ENCODE measurements at regions not wholly inside any gene's neighbourhood (a gene's known extent, or its start where the extent isn't known, plus 50 kb on each side); places are given as distances from the start of the nearest gene placed in this dataset.

DNA sequence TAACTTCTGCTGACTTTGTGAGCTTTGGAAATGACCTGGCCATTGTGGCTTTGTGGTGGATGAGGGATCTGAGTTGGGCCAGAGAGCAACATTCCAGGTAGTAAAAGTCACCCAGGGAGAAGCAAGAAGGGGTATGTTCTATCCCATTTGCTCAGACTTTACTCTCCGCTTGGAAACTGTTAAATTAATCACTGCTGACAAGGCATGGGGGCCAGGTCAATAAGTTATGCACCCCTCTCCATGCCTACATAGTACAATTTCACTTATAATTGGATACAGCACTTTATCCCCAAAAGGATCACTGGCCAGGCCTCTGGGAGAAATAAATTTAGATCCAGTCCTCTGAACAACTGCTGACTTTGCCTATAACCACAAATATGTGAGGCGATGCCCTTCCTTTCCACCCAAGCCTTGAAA lies 92.1 kb downstream of the RPRM start:
- Histone ChIP-seq H3K36me3 (ENCODE audit: insufficient read depth, low read length) (no peaks in the 10 kb centered on the region), H3K27me3 (ENCODE audit: insufficient read depth, low read length) (no peaks in the 10 kb centered on the region), H3K4me3 (ENCODE audit: low read length) (no peak overlapping the region), H3K9me3 (ENCODE audit: low read length) (no peaks in the 10 kb centered on the region), H3K4me1 (ENCODE audit: insufficient read depth, low read length) (no peaks in the 10 kb centered on the region), H2AFZ (ENCODE audit: low read depth, low read length) (no peak overlapping the region)

DNA sequence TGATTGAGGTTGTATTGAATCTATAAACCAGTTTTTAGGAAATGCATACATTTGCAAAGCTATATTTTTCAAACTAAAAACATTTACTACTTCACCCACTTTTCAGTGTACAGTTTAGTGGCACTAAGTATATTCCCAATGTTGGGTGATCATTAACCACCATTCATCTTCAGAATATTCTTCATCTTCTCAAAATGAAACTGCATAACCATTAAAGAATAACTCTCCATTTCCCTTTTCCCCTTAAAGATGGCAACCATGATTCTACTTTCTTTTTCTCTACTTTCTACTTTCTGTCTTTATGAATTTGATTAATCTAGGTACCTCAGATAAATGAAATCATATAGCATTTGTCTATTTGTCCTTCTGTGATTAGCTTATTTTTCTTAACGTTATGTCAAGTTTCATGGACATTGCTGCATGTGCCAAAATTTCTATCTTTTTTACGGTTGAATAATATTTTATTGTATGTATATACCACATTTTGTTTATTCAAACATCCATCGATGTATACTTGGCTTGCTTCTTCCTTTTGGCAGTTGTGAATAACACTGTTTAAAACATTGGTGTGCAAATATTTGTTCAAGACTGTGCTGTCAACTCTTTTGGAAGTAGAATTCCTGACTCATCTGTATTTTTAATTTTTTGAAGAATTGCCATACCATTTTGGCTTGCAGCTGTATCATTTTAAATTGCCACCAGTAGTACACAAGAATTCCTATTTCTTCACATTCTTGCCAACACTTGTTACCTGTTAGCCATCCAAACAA lies 104.9 kb downstream of the RPRM start:
- Histone ChIP-seq H3K4me1 (ENCODE audit: insufficient read depth, low read length) (no peaks in the 10 kb centered on the region), H3K9me3 (ENCODE audit: low read length) (no peaks in the 10 kb centered on the region), H2AFZ (ENCODE audit: low read depth, low read length) (no peak overlapping the region), H3K4me3 (ENCODE audit: low read length) (no peak overlapping the region), H3K27me3 (ENCODE audit: insufficient read depth, low read length) (no peaks in the 10 kb centered on the region), H3K36me3 (ENCODE audit: insufficient read depth, low read length) (no peaks in the 10 kb centered on the region)

GRCh38 chr2:153360239-153360638 lies 118.3 kb downstream of the RPRM start:
- H3K27me3 ChIP-seq (ENCODE audit: insufficient read depth, low read length): no peaks in the 10 kb centered on the region
- no peak overlapping the region for H3K4me3 ChIP-seq (ENCODE audit: low read length)
- H3K4me1 ChIP-seq (ENCODE audit: insufficient read depth, low read length): no peaks in the 10 kb centered on the region
- no peaks in the 10 kb centered on the region for H3K9me3 ChIP-seq (ENCODE audit: low read length)
- no peaks in the 10 kb centered on the region for H3K36me3 ChIP-seq (ENCODE audit: insufficient read depth, low read length)
- H2AFZ ChIP-seq (ENCODE audit: low read depth, low read length): no peak overlapping the region

- Histone ChIP-seq H3K4me1 (ENCODE audit: insufficient read depth, low read length) (no peaks in the 10 kb centered on the region), H3K27me3 (ENCODE audit: insufficient read depth, low read length) (no peaks in the 10 kb centered on the region), H2AFZ (ENCODE audit: low read depth, low read length) (no peak overlapping the region)
Measured at GRCh38 chr2:153354377-153354776, 124.2 kb downstream of the RPRM start.

DNA sequence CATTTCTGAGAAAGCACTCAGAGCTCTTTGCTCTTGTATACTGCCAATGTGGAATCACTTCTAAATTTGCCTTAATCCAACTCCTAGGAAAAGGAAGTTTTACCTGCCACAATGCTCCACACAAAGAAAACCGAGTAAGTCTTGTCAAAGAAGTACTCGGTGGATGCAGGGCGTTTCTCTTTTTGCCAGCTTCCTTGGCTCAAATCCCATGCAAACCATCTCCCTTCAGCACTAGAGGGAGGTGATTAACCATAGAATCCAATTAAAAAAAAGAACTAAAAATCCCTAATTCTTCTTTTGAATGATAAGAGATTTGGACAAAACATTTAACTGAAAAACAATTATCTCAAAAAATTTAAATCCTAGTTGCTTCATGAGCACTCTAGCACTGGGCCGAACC lies 129.0 kb downstream of the RPRM start:
- H3K9me3 ChIP-seq (ENCODE audit: low read length): no peaks in the 10 kb centered on the region
- no peak overlapping the region for H2AFZ ChIP-seq (ENCODE audit: low read depth, low read length)
- no peaks in the 10 kb centered on the region for H3K36me3 ChIP-seq (ENCODE audit: insufficient read depth, low read length)
- H3K27me3 ChIP-seq (ENCODE audit: insufficient read depth, low read length): no peaks in the 10 kb centered on the region
- no peak overlapping the region for H3K4me3 ChIP-seq (ENCODE audit: low read length)
- no peaks in the 10 kb centered on the region for H3K4me1 ChIP-seq (ENCODE audit: insufficient read depth, low read length)

More at GRCh38 chr2:153354377-153354776, 124.2 kb downstream of the RPRM start:
- H3K36me3 ChIP-seq (ENCODE audit: insufficient read depth, low read length): no peaks in the 10 kb centered on the region
- H3K4me3 ChIP-seq (ENCODE audit: low read length): no peak overlapping the region
- H3K9me3 ChIP-seq (ENCODE audit: low read length): no peaks in the 10 kb centered on the region

DNA sequence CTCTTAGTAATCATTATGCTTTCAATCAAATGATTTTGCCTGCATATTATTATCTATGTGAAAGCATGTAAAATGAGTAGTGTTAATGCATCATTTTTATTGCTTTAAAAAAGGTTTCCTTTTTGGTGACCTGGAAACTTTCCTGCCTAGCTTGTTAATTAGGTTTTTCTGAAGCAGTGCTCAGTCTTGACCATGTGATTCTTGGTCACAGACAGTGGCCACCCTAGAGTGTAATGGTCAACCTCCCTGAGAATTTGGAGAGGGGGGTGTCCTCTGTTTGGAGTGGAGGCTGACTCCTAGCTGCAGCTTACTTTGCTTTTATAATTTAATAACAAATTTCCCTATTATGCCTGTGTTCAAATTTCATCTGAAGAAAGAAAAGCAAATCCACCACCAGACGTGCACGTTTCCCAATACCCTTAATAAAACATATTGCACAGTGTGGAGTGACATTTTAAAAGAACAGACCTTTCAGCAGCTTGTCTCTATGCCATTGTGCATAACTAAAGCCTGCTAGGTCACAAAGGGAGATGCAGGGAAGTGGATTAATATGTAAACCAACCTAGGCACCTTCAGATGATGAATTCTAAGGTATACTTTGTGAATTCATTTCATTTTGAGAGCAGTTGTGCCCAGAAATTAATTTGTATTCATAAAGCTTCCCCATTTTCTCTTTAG lies 130.6 kb downstream of the RPRM start:
- Histone ChIP-seq H2AFZ (ENCODE audit: low read depth, low read length) (no peak overlapping the region), H3K27me3 (ENCODE audit: insufficient read depth, low read length) (no peaks in the 10 kb centered on the region), H3K36me3 (ENCODE audit: insufficient read depth, low read length) (no peaks in the 10 kb centered on the region), H3K4me1 (ENCODE audit: insufficient read depth, low read length) (no peaks in the 10 kb centered on the region), H3K4me3 (ENCODE audit: low read length) (no peak overlapping the region), H3K9me3 (ENCODE audit: low read length) (no peaks in the 10 kb centered on the region)

DNA sequence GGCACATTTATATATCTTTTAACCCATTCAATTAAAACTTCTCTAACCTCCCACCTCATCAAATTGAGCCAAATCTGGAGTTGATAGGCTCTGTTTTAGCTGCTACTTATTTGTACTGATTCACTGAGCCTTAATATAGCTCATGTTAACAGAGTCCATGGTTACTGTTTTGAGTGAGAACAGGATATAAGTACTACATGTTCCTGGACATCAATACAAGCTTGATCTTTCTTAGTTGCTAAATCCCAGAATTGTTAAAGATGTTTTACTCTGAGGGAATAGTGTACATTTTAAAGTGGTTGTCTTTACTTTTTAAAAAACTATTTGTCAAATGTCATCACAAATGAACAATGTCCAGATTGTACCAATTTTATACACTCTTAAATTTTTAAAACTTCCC lies 157.7 kb downstream of the RPRM start:
- H3K4me1 ChIP-seq (ENCODE audit: insufficient read depth, low read length): no peaks in the 10 kb centered on the region
- H3K4me3 ChIP-seq (ENCODE audit: low read length): no peak overlapping the region
- no peaks in the 10 kb centered on the region for H3K36me3 ChIP-seq (ENCODE audit: insufficient read depth, low read length)
- no peak overlapping the region for H2AFZ ChIP-seq (ENCODE audit: low read depth, low read length)
- no peaks in the 10 kb centered on the region for H3K27me3 ChIP-seq (ENCODE audit: insufficient read depth, low read length)
- no peaks in the 10 kb centered on the region for H3K9me3 ChIP-seq (ENCODE audit: low read length)

GRCh38 chr2:153311432-153311831 lies 167.1 kb downstream of the RPRM start:
- Histone ChIP-seq H2AFZ (ENCODE audit: low read depth, low read length) (no peak overlapping the region), H3K36me3 (ENCODE audit: insufficient read depth, low read length) (no peaks in the 10 kb centered on the region), H3K4me3 (ENCODE audit: low read length) (no peak overlapping the region), H3K27me3 (ENCODE audit: insufficient read depth, low read length) (no peaks in the 10 kb centered on the region), H3K4me1 (ENCODE audit: insufficient read depth, low read length) (no peaks in the 10 kb centered on the region), H3K9me3 (ENCODE audit: low read length) (no peaks in the 10 kb centered on the region)

GRCh38 chr2:153308466-153308865 lies 170.1 kb downstream of the RPRM start:
- H3K9me3 ChIP-seq (ENCODE audit: low read length): no peaks in the 10 kb centered on the region
- no peaks in the 10 kb centered on the region for H3K27me3 ChIP-seq (ENCODE audit: insufficient read depth, low read length)
- no peak overlapping the region for H3K4me3 ChIP-seq (ENCODE audit: low read length)
- no peak overlapping the region for H2AFZ ChIP-seq (ENCODE audit: low read depth, low read length)
- no peaks in the 10 kb centered on the region for H3K4me1 ChIP-seq (ENCODE audit: insufficient read depth, low read length)
- no peaks in the 10 kb centered on the region for H3K36me3 ChIP-seq (ENCODE audit: insufficient read depth, low read length)

GRCh38 chr2:153307223-153307622 lies 171.3 kb downstream of the RPRM start:
- Histone ChIP-seq H3K4me3 (ENCODE audit: low read length) (no peak overlapping the region), H3K36me3 (ENCODE audit: insufficient read depth, low read length) (no peaks in the 10 kb centered on the region), H2AFZ (ENCODE audit: low read depth, low read length) (no peak overlapping the region), H3K4me1 (ENCODE audit: insufficient read depth, low read length) (no peaks in the 10 kb centered on the region), H3K27me3 (ENCODE audit: insufficient read depth, low read length) (no peaks in the 10 kb centered on the region), H3K9me3 (ENCODE audit: low read length) (no peaks in the 10 kb centered on the region)

DNA sequence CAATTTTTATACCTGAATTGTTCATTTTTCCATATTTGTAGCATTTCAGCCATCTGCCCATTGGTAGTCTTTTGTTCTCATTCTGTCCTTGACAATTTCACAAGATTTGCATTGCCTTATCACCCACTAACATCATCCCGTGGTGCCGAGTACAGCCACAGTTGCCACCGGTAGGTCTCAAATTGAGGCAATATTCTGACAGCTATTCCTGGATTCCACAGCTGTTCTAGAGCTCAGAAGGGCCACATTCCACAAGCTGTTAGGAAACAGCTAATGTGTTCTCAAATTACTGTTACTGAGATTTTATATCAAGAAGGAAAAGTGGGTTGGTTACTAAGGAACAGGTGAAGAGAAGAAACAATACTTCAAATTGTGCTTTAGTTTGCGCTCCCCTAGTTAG lies 178.8 kb downstream of the RPRM start:
- H2AFZ ChIP-seq (ENCODE audit: low read depth, low read length): no peak overlapping the region
- H3K4me1 ChIP-seq (ENCODE audit: insufficient read depth, low read length): no peaks in the 10 kb centered on the region

GRCh38 chr2:153299217-153299616 lies 179.3 kb downstream of the RPRM start:
- Histone ChIP-seq H3K36me3 (ENCODE audit: insufficient read depth, low read length) (no peaks in the 10 kb centered on the region), H3K4me3 (ENCODE audit: low read length) (no peak overlapping the region), H3K4me1 (ENCODE audit: insufficient read depth, low read length) (no peaks in the 10 kb centered on the region), H3K27me3 (ENCODE audit: insufficient read depth, low read length) (no peaks in the 10 kb centered on the region), H2AFZ (ENCODE audit: low read depth, low read length) (no peak overlapping the region), H3K9me3 (ENCODE audit: low read length) (no peaks in the 10 kb centered on the region)

More for the DNA sequence above, 178.8 kb downstream of the RPRM start:
- H3K36me3 ChIP-seq (ENCODE audit: insufficient read depth, low read length): no peaks in the 10 kb centered on the region
- H3K27me3 ChIP-seq (ENCODE audit: insufficient read depth, low read length): no peaks in the 10 kb centered on the region
- no peaks in the 10 kb centered on the region for H3K9me3 ChIP-seq (ENCODE audit: low read length)
- no peak overlapping the region for H3K4me3 ChIP-seq (ENCODE audit: low read length)

GRCh38 chr2:153294199-153294786 lies 184.3 kb downstream of the RPRM start:
- H3K4me3 ChIP-seq (ENCODE audit: low read length): no peak overlapping the region
- H3K4me1 ChIP-seq (ENCODE audit: insufficient read depth, low read length): no peaks in the 10 kb centered on the region
- H3K27me3 ChIP-seq (ENCODE audit: insufficient read depth, low read length): no peaks in the 10 kb centered on the region
- no peaks in the 10 kb centered on the region for H3K36me3 ChIP-seq (ENCODE audit: insufficient read depth, low read length)
- no peaks in the 10 kb centered on the region for H3K9me3 ChIP-seq (ENCODE audit: low read length)
- H2AFZ ChIP-seq (ENCODE audit: low read depth, low read length): no peak overlapping the region
